ENCODE measurements at regions not wholly inside any gene's neighbourhood (a gene's known extent, or its start where the extent isn't known, plus 50 kb on each side); places are given as distances from the start of the nearest gene placed in this dataset.

GRCh38 chr18:75783566-75784281, 356.2 kb upstream of the SMIM21 start:
- no peak for DNase-seq (ENCODE audit: extremely low spot score)
- TF ChIP-seq, protein P1, sequence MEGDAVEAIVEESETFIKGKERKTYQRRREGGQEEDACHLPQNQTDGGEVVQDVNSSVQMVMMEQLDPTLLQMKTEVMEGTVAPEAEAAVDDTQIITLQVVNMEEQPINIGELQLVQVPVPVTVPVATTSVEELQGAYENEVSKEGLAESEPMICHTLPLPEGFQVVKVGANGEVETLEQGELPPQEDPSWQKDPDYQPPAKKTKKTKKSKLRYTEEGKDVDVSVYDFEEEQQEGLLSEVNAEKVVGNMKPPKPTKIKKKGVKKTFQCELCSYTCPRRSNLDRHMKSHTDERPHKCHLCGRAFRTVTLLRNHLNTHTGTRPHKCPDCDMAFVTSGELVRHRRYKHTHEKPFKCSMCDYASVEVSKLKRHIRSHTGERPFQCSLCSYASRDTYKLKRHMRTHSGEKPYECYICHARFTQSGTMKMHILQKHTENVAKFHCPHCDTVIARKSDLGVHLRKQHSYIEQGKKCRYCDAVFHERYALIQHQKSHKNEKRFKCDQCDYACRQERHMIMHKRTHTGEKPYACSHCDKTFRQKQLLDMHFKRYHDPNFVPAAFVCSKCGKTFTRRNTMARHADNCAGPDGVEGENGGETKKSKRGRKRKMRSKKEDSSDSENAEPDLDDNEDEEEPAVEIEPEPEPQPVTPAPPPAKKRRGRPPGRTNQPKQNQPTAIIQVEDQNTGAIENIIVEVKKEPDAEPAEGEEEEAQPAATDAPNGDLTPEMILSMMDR (IDR thresholded peaks at IDR 0.05; ENCODE audit: control extremely low read depth, extremely low read depth, low read depth, missing control alignments), result no peak
- ChIA-PET POLR2A (no interaction called here), CTCF (no interaction called here)

DNA sequence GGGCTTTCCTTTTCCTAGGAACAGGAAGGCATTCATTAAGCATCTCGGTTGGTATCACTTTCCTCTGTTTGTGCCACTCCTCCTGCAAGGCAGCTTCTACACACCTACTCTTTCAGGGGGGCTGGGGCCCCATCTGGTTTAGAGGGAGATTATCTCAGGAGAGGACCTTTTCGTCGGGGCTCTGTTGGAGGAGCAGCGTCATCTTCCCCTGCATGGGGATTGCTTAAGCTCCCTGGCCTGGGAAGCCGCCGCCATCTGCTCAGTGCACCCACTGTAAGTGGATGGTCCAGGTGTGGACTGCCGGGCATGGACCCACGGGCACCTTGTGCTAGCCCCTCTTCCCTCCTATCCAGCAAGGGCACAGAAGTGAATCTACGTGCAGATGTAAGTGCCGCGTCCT, 355.3 kb upstream of the SMIM21 start:
- no peak for DNase-seq (ENCODE audit: extremely low spot score)
- ChIA-PET POLR2A (no interaction called here), CTCF (interaction anchor here (1.1 kb wide), 1 partner anchor 24 kb away, joined by 3 read pairs; no protein-coding TSS in a partner anchor)
- TF ChIP-seq, protein P1 (IDR thresholded peaks at IDR 0.05; ENCODE audit: control extremely low read depth, extremely low read depth, low read depth, missing control alignments), result no peak

DNA sequence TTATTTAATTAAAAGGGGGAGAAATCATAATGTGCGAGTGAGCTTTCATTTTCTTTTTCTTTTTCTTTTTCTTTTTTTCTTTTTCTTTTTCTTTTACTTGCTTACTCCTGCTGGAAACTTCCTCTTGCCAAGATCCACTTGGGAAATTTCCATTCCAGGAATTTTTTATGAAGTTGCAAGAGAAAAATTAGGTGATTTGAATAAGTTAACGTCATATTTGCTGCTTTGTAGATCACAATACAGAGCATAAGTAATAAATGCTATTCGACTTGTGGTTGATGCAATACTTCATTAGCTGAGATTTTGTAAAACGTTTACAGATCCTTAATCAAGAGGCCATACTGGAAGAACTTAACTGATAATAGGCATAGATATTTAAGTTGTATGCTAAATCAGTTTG, 354.7 kb upstream of the SMIM21 start:
- CTCF ChIA-PET, result interaction anchor here (1.1 kb wide), 1 partner anchor 23 kb away, joined by 3 read pairs; no protein-coding TSS in a partner anchor
- POLR2A ChIA-PET, result no interaction called here
- no peak for DNase-seq (ENCODE audit: extremely low spot score)
- TF ChIP-seq, protein P1 (IDR thresholded peaks at IDR 0.05; ENCODE audit: control extremely low read depth, extremely low read depth, low read depth, missing control alignments), result no peak

- CTCF ChIA-PET, result no interaction called here
Measured at GRCh38 chr18:75779910-75780309, 352.4 kb upstream of the SMIM21 start.

DNA sequence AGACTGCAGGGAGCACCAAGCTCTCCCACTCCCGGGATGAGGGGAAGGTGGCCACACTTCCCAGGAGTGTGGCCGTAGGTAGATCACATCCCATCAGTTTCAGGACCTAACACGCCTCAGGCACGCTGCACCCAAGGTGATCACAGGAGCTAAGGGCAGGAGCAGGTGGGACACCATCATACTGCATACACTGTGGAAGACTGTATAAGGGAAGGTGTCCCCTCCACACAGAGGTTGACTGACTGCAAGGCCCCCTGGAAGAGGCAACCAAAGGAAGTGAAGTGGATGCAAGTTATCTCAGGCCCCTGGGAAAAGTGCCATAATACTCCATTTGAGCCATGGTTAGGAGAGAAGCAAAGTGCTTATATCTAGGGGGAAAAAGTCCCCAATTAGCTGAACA, 351.9 kb upstream of the SMIM21 start:
- POLR2A ChIA-PET, result no interaction called here
- TF ChIP-seq, protein P1 (IDR thresholded peaks at IDR 0.05; ENCODE audit: control extremely low read depth, extremely low read depth, low read depth, missing control alignments), result no peak
- no peak for DNase-seq (ENCODE audit: extremely low spot score)
- CTCF ChIA-PET, result no interaction called here

More at GRCh38 chr18:75779910-75780309, 352.4 kb upstream of the SMIM21 start:
- TF ChIP-seq, protein P1 (IDR thresholded peaks at IDR 0.05; ENCODE audit: control extremely low read depth, extremely low read depth, low read depth, missing control alignments), result no peak
- POLR2A ChIA-PET, result no interaction called here
- DNase-seq (ENCODE audit: extremely low spot score), result no peak

DNA sequence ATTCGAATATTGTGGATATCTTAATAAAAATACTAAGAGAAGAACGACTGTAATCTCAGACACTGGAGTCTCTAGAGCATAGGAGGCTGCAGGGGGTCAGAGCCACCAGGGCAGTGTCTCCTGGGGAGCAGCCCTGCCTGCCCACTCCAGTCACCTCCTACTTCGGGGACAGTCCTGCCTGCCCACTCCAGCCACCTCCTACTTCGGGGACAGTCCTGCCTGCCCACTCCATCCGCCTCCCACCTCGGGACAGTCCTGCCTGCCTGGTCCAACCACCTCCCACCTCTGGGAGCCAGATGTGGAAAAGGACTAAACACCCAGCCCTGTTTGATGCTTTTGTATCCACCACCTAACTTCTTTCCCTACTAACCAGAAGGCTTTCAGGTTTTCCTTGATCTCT, 350.1 kb upstream of the SMIM21 start:
- TF ChIP-seq, protein P1 (IDR thresholded peaks at IDR 0.05; ENCODE audit: control extremely low read depth, extremely low read depth, low read depth, missing control alignments), result no peak
- ChIA-PET POLR2A (no interaction called here), CTCF (no interaction called here)
- no peak for DNase-seq (ENCODE audit: extremely low spot score)
